GM19452 (cell line): ENCODE measurements at regions not wholly inside any gene's neighbourhood (a gene's known extent, or its start where the extent isn't known, plus 50 kb on each side); places are given as distances from the start of the nearest gene placed in this dataset.

Experiments used
- ATAC-seq: cut with Tn5 transposase; IDR thresholded peaks from one replicate; pipeline ENCODE4 v1.9.1; 2021; ENCODE audit not compliant: unreplicated experiment

DNA sequence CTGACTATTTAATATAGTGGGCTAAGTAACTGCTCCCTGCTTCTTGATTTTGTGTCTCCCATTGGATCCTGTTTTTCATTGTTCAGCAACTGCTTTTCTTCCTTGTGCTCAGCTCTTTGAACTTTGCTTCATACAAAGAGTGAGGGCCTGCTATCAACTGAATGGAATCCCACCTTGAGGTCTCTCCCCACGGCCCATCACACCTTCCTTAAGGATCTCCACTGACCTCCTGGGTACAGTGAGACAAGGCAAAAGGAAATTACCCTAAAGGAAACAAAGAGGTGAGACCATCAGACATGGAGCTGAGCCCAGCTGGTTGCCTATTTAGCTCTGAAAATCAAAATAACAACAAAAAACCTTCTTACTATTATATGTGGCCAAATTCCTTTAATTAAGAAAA is 91.3 kb upstream of the RPL34 start:
- no peak for ATAC-seq

DNA sequence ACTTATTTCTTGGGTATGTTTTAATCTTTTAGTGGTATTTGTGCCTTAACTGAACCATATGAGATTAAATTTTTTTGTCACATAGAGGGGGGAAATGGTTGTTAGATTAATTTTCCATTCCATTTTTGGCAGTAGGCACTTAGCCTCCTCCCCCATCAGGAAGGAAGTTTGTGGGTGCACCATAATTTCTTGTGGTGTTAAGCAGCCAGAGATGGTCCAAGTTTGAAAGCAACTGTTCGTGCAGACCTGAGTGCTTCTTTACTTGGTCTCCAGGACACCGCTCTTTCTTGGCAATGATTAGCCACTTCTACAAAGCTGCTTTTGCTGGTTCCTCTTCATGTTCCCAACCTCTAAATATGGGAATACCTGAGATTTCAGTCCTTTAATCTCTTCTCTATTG is 92.7 kb upstream of the RPL34 start:
- peak; percentile 84 for ATAC-seq

DNA sequence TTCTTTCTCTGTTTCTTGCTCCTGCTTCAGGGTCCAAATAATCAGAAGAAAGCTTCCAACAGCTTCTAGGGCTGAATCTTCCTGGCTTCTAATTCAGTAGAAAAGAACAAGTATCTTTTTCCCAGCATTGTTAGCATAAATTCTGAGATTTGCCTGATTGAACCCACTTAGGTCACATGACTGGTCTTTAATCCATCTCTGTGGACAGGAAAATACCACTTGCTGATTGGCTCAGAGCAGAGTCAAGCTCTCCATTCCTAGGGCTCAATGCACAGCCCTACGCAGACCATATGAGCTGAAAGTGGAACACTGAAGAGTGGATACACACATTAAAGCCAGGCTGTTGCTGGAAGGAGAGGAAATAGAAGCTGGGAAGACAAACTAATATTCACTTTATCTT is 99.6 kb upstream of the RPL34 start:
- no peak for ATAC-seq

DNA sequence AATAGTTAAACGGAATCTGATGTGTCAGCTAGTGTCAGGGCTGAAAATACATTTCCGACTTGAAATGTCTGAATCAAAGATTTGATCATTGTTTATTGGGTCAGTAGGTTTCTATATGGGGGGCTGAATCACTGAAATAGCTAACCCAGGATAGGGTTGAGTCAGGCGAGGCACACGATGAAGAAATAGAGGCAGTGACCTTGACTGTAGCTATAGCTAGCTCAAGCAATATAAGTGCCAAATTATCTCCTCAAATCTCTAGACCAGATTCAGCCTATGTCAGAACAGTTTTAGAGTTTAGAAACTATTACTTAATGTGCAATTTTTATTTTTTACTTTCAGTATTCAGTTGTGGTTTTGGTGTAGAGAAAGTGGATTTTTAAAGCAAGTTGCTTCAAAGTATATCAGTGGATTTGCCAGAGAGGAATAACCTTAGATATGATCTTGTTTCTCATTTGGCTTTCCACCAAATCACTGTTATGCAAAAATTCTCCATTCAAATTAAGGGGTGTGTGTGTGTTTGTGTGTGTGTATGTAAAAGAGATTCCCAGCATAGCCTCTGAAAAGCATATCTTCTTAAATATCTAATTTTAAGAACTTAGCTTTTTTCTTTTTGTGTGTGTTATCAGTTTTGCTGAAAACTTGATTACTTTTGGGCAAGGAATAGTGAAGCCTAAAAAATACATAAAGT is 100.3 kb upstream of the RPL34 start:
- ATAC-seq = no peak

DNA sequence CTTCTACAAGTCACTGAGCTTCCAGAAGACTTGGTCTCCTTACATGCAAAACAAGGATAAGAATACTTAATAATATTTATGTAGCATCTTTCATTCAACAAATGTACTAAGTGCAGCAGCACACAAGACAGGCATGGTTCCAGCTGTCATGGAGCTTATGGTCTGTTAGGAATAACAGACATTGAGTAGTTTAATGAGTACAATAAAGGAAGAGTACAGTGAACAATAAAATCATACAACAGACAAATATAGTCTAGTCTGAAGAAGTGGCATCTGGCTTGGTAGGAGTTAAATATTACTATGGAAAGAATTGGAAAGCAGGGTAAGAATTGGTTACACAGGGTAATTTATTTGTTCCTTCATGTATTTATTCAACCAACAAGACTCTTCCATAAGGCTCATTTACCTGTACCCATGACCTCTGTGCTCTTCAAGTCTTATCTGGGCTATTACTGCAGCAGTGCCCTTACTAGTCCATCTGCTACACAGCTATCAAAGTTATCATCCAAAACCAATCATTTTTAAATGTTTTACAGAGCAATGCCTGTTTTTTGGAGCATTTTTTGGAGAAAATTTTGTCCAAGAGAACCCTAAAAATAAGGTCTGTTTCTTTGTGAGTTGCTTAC is 101.1 kb upstream of the RPL34 start:
- ATAC-seq = no peak

DNA sequence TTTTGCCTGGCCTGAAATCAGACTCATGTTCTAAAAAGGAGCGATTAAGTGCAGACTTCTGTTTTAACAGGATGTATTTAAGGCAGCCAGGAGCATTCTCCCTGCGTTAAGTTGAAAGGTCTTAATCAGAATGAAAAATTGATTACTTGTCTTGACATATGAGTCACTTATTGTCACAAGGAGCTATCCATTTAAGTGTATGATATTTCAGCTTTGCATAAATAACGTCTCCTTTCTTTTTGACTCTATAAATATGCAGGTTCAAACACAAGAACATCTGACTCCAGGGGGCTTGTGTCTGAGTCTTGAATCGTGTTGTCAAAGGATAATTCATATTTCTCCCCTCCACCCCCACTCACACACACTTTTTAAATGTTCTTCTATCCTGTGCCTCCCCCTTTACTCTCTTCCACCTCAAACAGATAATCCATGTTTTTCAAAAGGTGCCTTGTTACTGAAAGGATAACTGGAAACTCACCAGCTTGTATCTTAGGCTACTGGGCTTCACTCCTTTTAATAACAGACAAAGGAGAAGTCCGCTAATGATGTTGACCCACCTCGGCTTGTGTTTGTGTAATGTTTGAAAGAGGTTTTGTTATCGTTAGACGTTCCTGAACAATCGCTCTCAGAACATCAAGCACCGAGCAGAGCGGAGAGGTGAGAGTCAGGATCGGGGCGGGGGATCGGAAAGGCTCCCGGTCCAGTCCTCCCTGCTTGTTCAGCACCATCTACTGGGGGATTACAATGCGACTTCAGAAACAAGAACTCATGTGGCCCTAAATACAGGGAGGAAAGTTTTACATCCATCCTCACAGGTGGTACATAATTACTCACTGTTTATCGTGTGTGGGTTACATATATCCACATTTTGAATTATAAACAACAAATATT is 107.5 kb upstream of the RPL34 start:
- ATAC-seq = no peak

DNA sequence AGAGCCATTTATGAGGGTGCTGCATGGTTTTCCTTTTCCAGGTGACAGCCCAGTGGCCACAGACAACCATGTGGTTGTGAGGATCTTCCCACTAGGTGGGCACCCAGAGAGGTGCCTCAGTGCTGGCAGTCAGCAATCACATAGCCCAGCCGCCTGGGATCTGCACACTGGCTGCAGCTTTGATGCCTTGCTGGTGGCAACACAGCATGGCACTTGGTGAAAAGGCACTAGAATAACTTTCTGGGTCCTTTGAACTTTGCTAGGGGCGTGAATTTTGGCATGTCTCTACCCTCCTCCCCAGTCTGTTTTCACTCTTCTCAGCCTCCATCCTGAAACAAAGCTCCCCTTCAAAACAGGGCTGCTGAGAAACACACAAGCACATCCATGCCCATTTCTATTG is 108.8 kb upstream of the RPL34 start:
- no peak for ATAC-seq

DNA sequence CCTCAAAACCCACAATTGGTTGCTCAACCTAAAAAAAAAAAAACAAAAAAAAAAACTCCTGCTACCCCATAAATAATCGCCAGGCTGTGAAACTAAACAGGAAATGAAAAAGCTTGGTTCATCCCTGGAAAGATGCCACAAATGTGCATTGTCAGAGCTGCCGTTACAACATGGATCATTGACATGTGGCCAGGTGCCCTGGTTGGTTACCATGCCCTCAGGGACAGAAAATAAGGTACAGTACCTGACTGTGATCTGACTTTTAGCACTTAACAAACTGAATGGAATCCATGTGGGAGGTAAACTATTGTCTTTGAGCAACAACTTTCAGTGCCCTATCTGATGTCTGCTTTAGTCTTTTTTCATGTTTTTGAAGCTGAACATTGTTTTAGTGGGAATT is 118.0 kb upstream of the RPL34 start:
- ATAC-seq = no peak

DNA sequence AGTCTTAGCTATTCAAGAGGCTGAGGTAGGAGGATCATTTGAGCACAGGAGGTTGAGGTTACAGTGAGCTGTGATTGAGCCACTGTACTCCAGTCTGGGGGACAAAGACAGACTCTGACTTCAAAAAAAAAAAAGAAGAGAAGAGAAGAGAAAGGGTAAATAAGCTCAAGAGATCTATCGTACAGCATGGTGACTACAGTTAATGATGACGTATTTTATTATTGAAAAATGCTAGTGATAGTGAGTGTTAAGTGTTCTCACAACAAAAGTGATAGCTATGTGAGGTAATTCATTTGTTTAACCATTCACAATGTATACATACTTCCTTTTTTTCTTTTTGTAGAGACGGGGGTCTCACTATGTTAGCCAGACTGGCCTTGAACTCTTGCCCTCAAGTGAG is 121.5 kb upstream of the RPL34 start:
- no peak for ATAC-seq

DNA sequence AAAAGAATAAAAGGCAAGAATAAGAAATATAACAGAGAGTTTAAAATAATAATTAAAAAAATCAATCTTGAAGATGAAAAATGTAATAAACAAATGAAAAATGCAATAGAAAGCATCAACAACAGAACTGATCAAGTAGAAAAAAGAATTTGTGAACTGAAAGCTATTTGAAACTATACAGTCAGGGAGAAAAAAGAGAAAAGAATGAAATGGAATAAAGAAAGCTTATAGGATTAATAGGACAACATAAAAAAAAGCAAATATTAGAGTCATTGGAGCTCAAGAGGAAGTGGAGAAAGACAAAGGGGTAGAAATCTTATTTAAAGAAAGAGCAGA is 126.8 kb upstream of the RPL34 start:
- ATAC-seq = no peak

DNA sequence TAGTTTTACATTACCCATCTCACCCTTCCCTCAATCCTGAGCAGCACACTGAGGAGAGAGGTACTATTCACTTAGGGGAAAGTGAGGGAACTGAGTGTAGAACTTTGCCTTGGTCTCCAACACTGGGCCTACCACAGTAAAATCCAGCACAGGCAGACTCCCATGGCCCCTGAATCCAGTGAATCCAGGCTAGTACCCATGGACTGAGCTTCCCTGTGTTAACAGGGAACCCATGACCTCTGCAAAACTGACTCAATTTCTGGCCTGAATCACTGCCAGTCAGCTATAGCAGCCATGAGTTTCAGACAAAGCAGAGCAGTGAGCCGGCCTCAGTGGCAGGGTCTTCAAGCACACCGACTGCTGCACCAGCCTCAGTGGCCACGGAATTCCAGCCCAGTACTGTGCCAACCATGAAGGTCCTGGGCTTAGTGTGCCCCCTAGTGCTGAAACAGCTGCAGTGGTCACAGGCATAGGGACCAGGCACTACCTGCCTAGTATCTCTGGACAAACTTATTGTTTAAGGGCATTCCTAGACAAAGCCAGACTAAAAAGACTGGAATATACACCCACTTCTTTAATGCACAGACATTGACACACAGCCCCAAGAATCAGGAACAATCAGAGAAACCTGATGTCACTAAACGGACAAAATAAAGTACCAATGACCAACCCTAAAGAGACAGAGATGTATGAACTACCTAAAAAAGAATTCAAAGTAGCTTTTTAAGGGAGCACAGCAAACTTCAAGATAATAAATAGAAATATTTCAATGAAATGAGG is 127.4 kb upstream of the RPL34 start:
- ATAC-seq = no peak

DNA sequence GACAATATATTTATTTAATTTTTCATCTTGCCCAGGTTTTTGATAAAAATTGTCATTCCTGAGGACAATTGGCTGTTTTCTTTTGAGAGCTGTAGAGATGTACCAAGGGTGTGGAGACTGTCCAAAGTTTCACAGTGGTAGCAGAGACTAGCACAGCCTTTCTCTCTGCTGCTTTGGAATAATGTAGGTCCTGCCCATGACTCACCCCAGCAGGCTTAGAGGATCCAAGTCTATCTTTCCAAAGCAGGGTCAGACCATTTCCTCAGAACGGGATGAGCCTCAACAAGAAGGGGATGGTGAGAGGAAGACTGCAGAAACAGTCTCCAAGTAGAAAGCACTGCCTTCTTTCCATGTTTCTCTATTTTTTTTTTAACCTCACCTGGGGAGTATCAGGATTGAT is 131.5 kb upstream of the RPL34 start:
- ATAC-seq = no peak

DNA sequence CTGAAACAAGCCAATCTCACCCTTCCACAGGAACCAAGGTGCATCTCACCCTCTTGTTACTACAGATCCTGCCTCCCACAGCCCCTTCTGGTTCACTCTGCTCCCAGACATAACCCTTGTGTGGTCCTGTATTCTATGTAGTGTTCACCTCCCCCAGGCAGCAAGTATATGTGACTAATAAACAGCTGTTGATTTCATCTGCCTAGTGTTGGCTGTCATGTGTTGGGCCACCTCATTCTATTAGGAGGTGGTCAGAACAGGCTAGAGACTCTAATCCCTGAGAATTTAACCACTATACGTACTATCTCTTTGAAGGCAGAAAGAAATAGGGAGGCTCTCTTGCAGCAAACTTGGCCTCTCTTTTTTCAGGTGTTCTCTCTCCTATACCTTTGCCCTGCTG is 134.3 kb upstream of the RPL34 start:
- ATAC-seq = no peak

DNA sequence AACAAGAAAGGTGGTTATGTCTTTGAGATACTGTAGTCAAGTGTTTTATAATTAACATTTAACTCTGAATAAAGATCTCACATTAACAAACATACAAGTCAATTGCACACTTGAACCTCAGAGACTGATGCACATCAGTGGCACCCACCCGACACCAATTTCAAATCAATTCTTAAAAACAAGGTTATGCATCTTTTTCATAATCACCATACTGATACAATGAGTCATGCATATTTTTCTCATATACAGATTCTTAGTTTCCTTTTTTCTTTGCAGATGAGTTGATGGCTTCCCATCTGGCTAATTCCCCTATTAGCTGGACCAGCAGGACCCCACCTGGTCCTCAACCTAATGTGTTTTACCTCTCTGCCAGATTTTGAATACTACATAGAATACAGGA is 136.2 kb upstream of the RPL34 start:
- no peak for ATAC-seq

DNA sequence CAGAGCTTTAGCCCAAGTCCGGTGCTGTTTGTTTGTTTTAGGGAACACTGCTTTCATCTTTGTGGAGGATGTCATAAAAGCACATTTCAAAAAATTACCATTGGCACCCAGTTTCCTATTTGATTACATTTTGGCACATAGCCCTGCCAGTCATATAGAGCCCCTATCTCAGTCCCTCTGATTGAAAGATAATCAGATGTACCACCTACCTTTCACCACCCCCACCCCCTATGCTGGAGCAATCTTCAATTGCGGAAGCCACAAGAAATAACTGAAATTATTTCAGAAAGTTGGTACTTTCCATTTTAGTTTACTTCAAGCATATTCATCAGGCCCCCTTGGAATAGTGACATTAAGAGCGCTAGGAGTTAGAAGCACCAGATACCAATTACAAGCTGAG is 136.7 kb upstream of the RPL34 start:
- no peak for ATAC-seq

DNA sequence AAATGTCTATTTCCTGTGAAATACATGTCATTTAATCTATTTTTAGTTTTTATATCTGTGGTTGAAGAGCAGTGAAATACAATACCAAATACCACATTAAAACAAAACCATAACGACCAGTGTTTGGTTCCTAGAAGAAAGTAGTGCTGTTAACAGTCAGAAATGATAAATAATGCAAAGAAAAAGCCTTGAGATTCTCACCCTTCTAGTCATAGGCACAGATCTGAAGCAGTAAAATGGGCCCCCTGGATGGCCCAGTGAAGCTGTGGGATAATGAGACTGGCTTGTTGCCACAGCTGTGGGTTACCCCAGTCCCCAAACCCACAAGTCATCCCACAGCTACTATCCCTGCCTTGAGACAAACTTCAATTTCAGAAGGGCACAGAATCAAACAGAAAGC is 137.3 kb upstream of the RPL34 start:
- ATAC-seq = no peak

DNA sequence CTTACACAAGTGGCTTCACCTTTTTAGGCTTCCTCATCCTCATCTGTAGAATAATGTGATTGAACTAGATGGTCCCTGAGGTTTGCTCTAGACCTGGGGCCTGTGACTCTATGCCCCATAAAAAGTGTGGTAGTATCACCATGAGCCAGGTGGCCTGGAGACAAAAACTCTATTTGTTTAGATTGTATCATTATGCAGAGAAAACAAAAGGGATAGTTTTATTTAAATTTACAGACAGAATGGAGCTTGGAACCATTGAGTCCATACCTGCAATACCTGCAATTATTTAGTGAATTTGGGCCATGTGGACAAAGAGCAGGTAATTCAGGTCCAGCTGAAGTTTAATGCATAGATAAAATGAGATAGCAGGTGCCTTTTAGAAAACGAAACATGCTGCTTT is 139.5 kb upstream of the RPL34 start:
- no peak for ATAC-seq

DNA sequence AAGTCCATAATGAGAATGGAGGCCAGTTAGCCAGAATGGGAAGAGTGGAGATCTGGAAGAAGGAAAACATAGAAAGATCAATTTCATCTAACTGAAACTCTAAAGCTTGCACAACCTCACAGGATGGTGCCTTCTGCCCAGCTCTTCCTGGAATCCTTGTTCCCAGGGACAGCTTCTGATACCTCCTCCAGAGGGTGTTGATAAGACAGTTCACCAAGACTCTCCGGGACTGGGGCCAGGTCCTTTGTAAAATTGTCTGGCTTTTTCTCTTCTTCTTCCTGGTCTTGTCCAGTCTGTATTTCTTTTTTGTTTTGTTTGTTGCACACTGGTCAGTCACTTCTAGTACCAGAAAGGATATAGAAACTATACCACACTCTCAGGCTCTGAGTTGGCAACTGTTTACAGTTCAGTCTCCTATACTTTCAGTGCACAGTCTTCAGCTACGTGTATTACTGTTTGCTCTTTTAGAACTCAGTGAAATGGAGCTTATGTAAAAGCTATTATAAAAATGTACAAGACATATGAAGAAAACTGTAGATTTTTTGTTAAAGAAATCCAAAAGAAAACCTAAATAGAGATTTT is 142.8 kb upstream of the RPL34 start:
- no peak for ATAC-seq

DNA sequence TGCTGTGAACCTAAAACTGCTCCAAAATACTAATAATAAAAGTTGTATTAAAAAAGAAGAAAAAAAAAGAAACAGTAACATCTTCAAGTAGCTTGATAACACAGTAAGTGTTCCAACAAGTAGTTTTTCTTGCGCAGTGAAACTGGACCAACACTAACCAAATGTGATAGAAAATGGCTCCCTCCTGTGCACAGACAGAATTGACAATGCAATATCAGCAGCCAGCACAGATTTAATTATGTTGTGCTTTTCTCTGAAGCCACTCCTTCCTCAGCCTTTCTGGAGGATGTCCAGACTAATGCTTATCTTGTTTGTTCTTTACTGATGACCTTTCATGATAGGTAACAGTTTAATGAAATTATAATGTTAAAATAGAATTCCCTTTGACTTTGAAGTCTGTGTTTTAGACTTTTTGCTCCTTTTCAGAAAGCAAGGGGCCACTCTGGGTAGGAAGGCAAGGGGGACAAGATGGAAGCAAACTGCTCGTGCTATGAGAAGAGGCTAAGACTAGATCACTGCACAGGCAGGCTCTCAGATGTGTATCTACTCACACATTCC is 147.1 kb upstream of the RPL34 start:
- no peak for ATAC-seq

DNA sequence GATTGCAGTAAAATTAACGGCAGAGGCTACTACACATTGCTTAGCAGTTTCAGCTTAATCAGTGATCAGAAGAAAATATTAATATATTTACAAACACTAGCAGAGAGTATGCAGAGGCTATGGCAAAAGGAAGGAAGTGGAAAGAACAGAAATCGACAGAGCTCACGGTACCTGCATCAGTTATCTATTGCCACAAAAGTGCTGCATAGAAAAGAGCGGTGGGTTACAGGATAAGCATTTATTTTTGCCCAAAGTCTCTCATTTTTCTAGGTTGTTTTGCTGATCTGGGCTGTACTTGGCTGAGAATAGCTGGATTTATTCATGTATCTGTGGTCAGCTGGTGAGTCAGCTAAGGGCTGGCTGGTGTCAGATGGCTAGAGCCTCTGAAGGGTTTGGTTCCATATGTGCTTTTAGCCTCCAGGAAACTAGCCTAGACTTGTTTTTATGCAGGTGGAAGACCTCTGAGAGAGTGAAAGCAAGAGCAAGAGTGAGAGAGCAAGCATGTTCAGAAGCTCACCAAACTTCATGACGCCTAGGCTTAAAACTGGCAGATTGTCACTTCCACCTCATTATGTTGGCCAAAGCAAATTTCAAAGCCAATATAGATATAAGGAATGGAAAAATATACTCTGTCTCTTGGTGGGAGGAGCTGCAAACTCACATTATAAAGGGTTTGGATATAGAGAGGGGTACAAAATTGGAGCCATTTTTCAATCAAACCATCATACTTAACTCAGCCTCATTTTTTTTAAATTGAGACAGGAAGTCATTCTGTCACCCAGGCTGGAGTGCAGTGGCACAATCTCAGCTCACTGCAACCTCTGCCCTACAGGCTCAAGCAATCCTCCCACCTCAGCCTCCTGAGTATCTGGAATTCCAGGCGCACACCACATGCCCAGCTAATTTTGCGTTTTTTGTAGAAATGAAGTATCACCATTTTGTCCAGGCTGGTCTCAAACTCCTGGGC is 153.2 kb upstream of the RPL34 start:
- peak; percentile 99 for ATAC-seq
